ENCODE measurements at regions not wholly inside any gene's neighbourhood (a gene's known extent, or its start where the extent isn't known, plus 50 kb on each side); places are given as distances from the start of the nearest gene placed in this dataset.

DNA sequence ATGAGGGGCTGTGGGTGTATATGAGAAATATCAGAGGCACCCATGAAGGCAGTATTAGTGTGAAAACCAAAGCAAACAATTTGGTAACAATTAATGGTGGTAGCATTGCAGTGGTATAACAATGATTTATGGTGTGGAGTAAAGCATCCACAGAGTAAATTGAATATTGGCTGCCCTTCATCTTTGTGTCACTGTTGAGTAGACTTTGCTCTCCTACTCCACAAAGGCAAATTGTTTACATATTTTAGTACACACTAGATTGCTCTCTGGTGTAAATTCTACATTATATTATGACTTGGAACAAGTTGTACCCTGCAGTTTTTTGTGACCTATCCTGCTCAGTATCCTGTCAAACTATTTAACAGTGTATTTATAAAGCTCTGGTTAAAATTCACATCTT lies 455.5 kb upstream of the RORB start:
- Histone ChIP-seq H3K79me2 (ENCODE audit: insufficient read depth, low read length) (no peaks in the 10 kb centered on the region), H3K27me3 (ENCODE audit: control insufficient read depth in 2 of 2, insufficient read depth in 2 of 2, low read length in 2 of 2) (no peaks in the 10 kb centered on the region), H3K9ac (ENCODE audit: insufficient read depth, low read length, poor library complexity, severe bottlenecking) (no peak overlapping the region), H3K4me3 (replicated peaks in 1 of 3; ENCODE audit: low read depth in 2 of 3, low read length in 3 of 3) (no peak overlapping the region), H2AFZ (ENCODE audit: insufficient read depth, low read depth, low read length, poor library complexity, severe bottlenecking) (no peak overlapping the region), H4K20me1 (ENCODE audit: insufficient read depth, low read length) (no peaks in the 10 kb centered on the region), H3K4me1 (ENCODE audit: control insufficient read depth in 1 of 2, insufficient read depth in 2 of 2, low read length in 2 of 2) (no peaks in the 10 kb centered on the region), H3K27ac (ENCODE audit: low read depth in 1 of 2, low read length in 2 of 2) (no peak overlapping the region), H3K36me3 (replicated peaks in 1 of 2; ENCODE audit: control insufficient read depth in 1 of 2, insufficient read depth in 2 of 2, low read length in 2 of 2) (no peaks in the 10 kb centered on the region), H3K4me2 (replicated peaks; ENCODE audit: extremely low read depth, low read length, poor library complexity, severe bottlenecking) (no peak overlapping the region), H3K9me3 (replicated peaks in 1 of 2; ENCODE audit: control insufficient read depth in 1 of 2, insufficient read depth in 1 of 2, low read length in 2 of 2) (peaks cover 0 to 5% of the 10 kb centered on the region in 2 donors)
- Mint-ChIP-seq H3K4me3 (no peak overlapping the region), H3K9me3 (peaks cover 0 to 5% (median 2%) of the 10 kb centered on the region in 7 donors), H3K4me1 (no peaks in the 10 kb centered on the region), H3K27ac (no peak overlapping the region), H3K36me3 (no peaks in the 10 kb centered on the region), H3K27me3 (ENCODE audit: low read depth in 3 of 3) (no peaks in the 10 kb centered on the region)
- intact Hi-C loops (cut with micrococcal nuclease), result no loop called here
- TF ChIP-seq CTCF (IDR thresholded peaks at IDR 0.05), result no peak
- DNase-seq, result no peak

DNA sequence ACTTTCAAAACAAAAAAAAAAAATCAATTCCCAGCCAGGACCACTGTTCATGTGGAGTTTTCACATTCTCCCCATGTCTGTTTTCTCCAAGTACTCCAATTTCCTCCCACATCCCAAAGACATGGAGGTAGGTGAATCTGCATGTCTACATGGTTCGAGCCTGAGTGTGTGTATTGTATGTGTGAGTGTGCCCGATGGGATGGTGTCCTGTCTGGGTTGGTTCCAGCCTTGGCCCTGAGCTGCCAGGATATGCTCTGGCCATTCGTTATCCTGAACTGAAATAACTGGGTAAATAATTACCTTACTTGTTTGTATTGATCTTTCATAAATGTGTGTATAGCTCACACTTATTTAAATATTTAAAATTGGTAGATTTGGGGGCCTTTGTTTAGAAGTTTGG lies 452.3 kb upstream of the RORB start:
- Mint-ChIP-seq H3K36me3 (no peaks in the 10 kb centered on the region), H3K4me3 (no peak overlapping the region), H3K9me3 (peaks cover 0 to 6% (median 3%) of the 10 kb centered on the region in 7 donors), H3K27me3 (ENCODE audit: low read depth in 3 of 3) (peaks cover 0 to 2% (median 0%) of the 10 kb centered on the region in 3 donors), H3K4me1 (no peaks in the 10 kb centered on the region), H3K27ac (no peak overlapping the region)
- Histone ChIP-seq H3K36me3 (replicated peaks in 1 of 2; ENCODE audit: control insufficient read depth in 1 of 2, insufficient read depth in 2 of 2, low read length in 2 of 2) (no peaks in the 10 kb centered on the region), H4K20me1 (ENCODE audit: insufficient read depth, low read length) (no peaks in the 10 kb centered on the region), H3K79me2 (ENCODE audit: insufficient read depth, low read length) (no peaks in the 10 kb centered on the region), H3K9ac (ENCODE audit: insufficient read depth, low read length, poor library complexity, severe bottlenecking) (no peak overlapping the region), H3K4me3 (replicated peaks in 1 of 3; ENCODE audit: low read depth in 2 of 3, low read length in 3 of 3) (no peak overlapping the region), H3K27ac (ENCODE audit: low read depth in 1 of 2, low read length in 2 of 2) (no peak overlapping the region), H3K4me1 (ENCODE audit: control insufficient read depth in 1 of 2, insufficient read depth in 2 of 2, low read length in 2 of 2) (no peaks in the 10 kb centered on the region), H3K9me3 (replicated peaks in 1 of 2; ENCODE audit: control insufficient read depth in 1 of 2, insufficient read depth in 1 of 2, low read length in 2 of 2) (peaks cover 0 to 5% of the 10 kb centered on the region in 2 donors), H2AFZ (ENCODE audit: insufficient read depth, low read depth, low read length, poor library complexity, severe bottlenecking) (no peak overlapping the region), H3K27me3 (ENCODE audit: control insufficient read depth in 2 of 2, insufficient read depth in 2 of 2, low read length in 2 of 2) (no peaks in the 10 kb centered on the region), H3K4me2 (replicated peaks; ENCODE audit: extremely low read depth, low read length, poor library complexity, severe bottlenecking) (no peak overlapping the region)
- intact Hi-C loops (cut with micrococcal nuclease), result no loop called here
- TF ChIP-seq CTCF (IDR thresholded peaks at IDR 0.05), result no peak
- WGBS (ENCODE audit: insufficient coverage), result no CpG with 5 or more reads among the region's 3 CpGs
- no peak for DNase-seq

Data from CD14-positive monocyte (primary cell).